Spinal cord (tissue), 9 donors: ENCODE measurements at regions not wholly inside any gene's neighbourhood (a gene's known extent, or its start where the extent isn't known, plus 50 kb on each side); places are given as distances from the start of the nearest gene placed in this dataset.
"Not testable (repeated sequence)": the region's sequence is repeated elsewhere in the genome, so short reads cannot be mapped to it uniquely, and the experiment has no call there.

Source experiments
- DNase-seq, 6 donors: peaks; one replicate each; pipeline versions ENCODE4 v3.0.0 to v3.0.0-alpha.2; 2013 to 2015; ENCODE audit warnings: low spot score in 6 of 6, low read depth in 4 of 6
- H3K27ac ChIP-seq: one replicate; pipeline ENCODE4 v1.5.1; 2013; ENCODE audit warnings: low read depth, low read length, control low read depth
- H3K27me3 ChIP-seq: one replicate; pipeline ENCODE4 v1.6.1; 2013; ENCODE audit warnings: low read length; ENCODE audit not compliant: control insufficient read depth, insufficient read depth
- H3K36me3 ChIP-seq: one replicate; pipeline ENCODE4 v1.6.1; 2013; ENCODE audit warnings: low read length; ENCODE audit not compliant: control insufficient read depth, insufficient read depth
- H3K4me1 ChIP-seq: one replicate; pipeline ENCODE4 v1.6.1; 2013; ENCODE audit warnings: low read length; ENCODE audit not compliant: control insufficient read depth, insufficient read depth
- H3K4me3 ChIP-seq: one replicate; pipeline ENCODE4 v1.5.1; 2013; ENCODE audit warnings: low read depth, low read length, control low read depth
- H3K9me3 ChIP-seq: one replicate; pipeline ENCODE4 v1.6.1; 2013; ENCODE audit warnings: low read length; ENCODE audit not compliant: control insufficient read depth, insufficient read depth
- WGBS: methylation state at CpG from one replicate; pipeline ENCODE4 v1.1.5; 2013; ENCODE audit warnings: missing lambda C conversion rate; ENCODE audit not compliant: insufficient coverage; 5-methylcytosine and 5-hydroxymethylcytosine counted together
- donor health status: healthy.

DNA sequence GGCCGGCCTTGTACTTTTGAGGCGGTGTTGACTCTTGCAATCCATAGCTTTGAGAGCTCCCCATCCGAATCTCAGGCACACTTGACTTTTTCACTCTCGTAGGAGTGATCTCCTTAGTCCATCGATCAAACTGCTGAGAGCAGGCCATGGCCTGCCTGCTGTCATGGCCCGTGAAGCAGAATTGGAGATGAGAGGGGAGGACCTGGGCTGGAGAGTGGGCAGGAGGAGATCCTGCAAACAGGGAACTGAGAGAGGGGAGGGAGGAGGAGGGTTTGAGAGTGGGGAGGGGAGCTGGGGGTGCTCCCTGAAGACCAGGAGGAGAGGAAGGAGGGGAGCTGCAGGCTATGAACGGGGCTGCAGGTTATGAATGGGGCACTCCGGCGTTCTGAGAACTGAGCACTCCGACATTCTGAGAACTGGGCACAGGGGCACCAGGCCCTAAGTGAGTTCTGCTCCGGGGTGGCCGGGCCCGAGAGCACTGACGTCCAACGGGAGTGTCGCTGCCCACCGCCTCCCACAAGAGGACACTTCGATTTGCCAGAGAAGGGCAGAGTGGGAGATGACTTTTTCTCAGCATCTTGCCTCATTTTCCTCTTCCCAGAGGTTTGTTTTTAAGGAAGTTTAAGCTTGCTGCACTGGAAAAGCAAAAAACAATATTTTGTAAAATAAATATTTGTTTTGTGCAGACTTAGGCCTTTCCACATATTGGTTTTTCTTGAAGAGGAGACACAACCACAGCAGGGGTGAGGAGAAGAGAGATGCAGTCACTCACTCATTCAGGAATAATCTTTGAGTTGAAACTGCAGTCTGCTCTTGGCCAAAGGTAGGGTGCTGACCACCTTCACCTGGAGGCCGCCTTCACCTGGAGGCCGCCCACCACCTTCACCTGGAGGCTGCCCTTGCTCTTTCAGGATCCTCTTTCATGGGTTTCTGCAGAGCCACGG, 194.2 kb downstream of the NPIPB11 start:
- H3K27me3 ChIP-seq, H3K4me1 ChIP-seq, DNase-seq, H3K27ac ChIP-seq, H3K36me3 ChIP-seq, H3K9me3 ChIP-seq, H3K4me3 ChIP-seq: not testable (repeated sequence)
- 85% methylated on average over 12 of the region's 21 CpGs for WGBS

DNA sequence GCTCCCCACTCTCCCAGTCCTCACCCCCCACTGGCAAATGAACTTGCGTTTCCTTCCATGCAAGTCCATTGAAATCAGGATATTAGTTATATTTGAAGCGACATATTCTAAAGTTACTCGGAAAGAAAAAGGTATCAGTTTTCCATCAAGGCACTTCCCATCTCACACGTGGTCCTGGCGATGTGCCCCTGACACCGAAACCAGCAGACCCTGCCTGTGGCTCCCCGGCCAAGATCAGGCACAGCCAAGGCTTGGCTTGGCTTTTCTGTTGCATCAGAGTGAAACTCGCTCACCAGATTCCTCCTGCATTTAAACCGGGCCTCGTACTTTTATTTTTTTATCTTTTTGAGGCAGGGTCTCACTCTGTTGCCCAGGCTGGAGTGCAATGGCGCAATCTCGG, 195.1 kb downstream of the NPIPB11 start:
- not testable (repeated sequence) for DNase-seq, H3K27me3 ChIP-seq, H3K4me3 ChIP-seq, H3K36me3 ChIP-seq, H3K9me3 ChIP-seq, H3K4me1 ChIP-seq, H3K27ac ChIP-seq
- WGBS, result 91% methylated on average over 8 of the region's 12 CpGs

DNA sequence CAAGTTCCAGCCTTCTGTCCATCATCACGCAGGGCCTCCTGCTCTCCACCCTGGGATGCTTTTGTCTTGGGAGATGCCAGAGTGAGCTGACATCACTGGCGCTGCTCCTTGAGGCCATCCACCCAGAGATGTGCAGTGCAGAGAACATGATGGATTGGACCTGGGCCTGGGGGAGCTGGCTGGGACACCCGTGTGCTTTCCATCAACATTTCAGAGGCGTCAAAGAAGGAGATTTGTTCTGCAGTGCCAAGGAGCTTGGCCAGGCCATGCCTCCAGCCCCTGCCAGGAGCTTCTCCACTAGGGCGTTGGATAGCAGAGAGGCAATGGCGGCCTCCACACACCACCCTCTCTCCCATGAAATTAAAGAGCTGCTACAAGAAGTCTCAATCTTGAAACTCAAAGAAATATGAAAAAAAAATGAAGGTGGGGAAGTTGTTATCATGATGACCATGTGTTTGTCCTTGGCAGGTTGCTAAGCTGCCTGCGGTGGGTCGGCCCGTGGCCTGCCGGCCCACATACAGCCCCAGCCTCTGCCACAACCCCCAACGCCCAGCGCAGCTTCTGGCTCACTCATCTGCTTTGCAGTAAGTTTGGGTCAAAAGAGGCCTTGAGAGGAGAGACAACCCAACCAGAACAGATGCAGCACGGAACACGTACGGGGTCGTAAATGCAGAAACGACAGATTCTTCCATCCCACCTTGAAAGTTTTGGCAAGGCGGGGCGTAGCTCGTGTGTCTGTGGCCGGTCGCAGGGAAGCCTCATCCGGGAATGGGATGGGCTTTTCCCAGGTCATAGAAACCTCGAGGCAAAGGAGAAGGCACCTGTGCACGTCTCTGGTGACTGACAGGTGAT, 196.0 kb downstream of the NPIPB11 start:
- H3K27ac ChIP-seq, H3K4me1 ChIP-seq, H3K36me3 ChIP-seq, H3K9me3 ChIP-seq, H3K27me3 ChIP-seq, DNase-seq, H3K4me3 ChIP-seq: not testable (repeated sequence)
- WGBS, result no CpG with 5 or more reads among the region's 25 CpGs

DNA sequence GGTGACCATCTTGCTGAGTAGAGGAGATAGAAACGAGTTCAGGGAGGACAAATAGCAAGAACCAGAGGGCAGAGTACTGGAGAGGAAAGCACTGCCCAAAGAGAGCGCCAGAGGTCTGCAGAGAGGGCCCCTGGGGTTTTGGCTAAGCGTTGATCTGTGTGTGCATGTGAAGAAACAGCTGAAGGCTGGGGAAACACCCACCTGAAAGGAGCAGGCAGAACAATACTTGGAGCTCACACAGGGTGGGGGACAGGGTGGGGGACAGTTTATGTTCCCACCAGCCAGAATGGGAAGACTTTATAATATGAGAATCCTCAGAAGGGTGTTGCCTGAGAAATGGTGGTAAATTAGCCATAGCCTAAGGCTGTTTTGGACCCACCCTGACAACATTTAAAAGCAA, 200.4 kb downstream of the NPIPB11 start:
- peaks cover 24% of the 10 kb centered on the region for H3K4me1 ChIP-seq
- not testable (repeated sequence) for H3K4me3 ChIP-seq, H3K27me3 ChIP-seq, H3K27ac ChIP-seq, DNase-seq, H3K36me3 ChIP-seq, H3K9me3 ChIP-seq
- WGBS, result 50% methylated on average over 2 of the region's 3 CpGs

GRCh38 chr16:29205151-29205550, 201.4 kb downstream of the NPIPB11 start:
- H3K27me3 ChIP-seq, H3K9me3 ChIP-seq, H3K36me3 ChIP-seq, H3K4me3 ChIP-seq, H3K27ac ChIP-seq, DNase-seq: not testable (repeated sequence)
- peaks cover 27% of the 10 kb centered on the region for H3K4me1 ChIP-seq
- 97% methylated on average over 2 of the region's 2 CpGs for WGBS

DNA sequence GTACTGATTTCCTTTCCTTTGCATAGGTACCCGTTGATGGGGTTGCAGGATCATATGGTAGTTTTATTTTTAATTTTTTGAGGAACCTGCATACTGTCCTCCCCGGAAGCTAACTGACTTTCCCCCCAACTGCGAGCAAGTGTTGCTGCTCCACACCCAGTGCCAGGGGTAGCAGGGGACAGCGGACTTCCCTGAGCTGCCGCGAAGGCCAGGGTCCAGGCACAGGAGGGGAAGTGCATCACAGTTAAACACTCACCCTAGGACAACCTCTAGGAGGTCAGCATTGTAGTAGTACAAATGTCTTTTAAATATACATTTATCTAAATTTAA, 201.7 kb downstream of the NPIPB11 start:
- Histone ChIP-seq H3K4me1 (peaks cover 27% of the 10 kb centered on the region), H3K36me3 (no peaks in the 10 kb centered on the region), H3K27ac (no peak overlapping the region), H3K27me3 (no peaks in the 10 kb centered on the region), H3K4me3 (no peak overlapping the region), H3K9me3 (no peaks in the 10 kb centered on the region)
- WGBS, result 100% methylated on average over 1 of the region's 6 CpGs
- no peak for DNase-seq

- H3K9me3 ChIP-seq, DNase-seq, H3K27ac ChIP-seq, H3K4me3 ChIP-seq, H3K27me3 ChIP-seq, H3K36me3 ChIP-seq: not testable (repeated sequence)
- WGBS, result 92% methylated on average over 13 of the region's 19 CpGs
- H3K4me1 ChIP-seq, result peaks cover 29% of the 10 kb centered on the region
These were observed 202.3 kb downstream of the NPIPB11 start for GRCh38 chr16:29203933-29204805.

- H3K4me1 ChIP-seq, result peaks cover 31% of the 10 kb centered on the region
- H3K27me3 ChIP-seq, H3K27ac ChIP-seq, DNase-seq, H3K4me3 ChIP-seq, H3K9me3 ChIP-seq, H3K36me3 ChIP-seq: not testable (repeated sequence)
- 89% methylated on average over 24 of the region's 30 CpGs for WGBS
These were observed 203.2 kb downstream of the NPIPB11 start for GRCh38 chr16:29203046-29203932.

GRCh38 chr16:29202642-29203041, 203.9 kb downstream of the NPIPB11 start:
- not testable (repeated sequence) for H3K4me3 ChIP-seq, H3K27me3 ChIP-seq, H3K9me3 ChIP-seq, H3K36me3 ChIP-seq, H3K27ac ChIP-seq
- 48% methylated on average over 3 of the region's 10 CpGs for WGBS
- DNase-seq, result peak in 2 of 6 donors; percentile 34 to 43
- peaks cover 31% of the 10 kb centered on the region for H3K4me1 ChIP-seq
